ENCODE measurements at regions not wholly inside any gene's neighbourhood (a gene's known extent, or its start where the extent isn't known, plus 50 kb on each side); places are given as distances from the start of the nearest gene placed in this dataset.

- H3K9me3 ChIP-seq: no peaks in the 10 kb centered on the region
- no peak overlapping the region for H3K27ac ChIP-seq
- DNase-seq: no peak
- intact Hi-C loops (cut with DNase I): no loop called here
- no peaks in the 10 kb centered on the region for H3K36me3 ChIP-seq
- 81 to 86% (median 84%) methylated on average over 11 of the region's 11 CpGs for whole genome bisulfite sequencing, 3 donors
- H3K4me1 ChIP-seq (ENCODE audit: insufficient read depth): no peaks in the 10 kb centered on the region
- TF ChIP-seq POLR2A (IDR thresholded peaks at IDR 0.05) (no peak), CTCF (IDR thresholded peaks at IDR 0.05) (no peak)
- no peak overlapping the region for H3K4me3 ChIP-seq
- no peaks in the 10 kb centered on the region for H3K27me3 ChIP-seq
Measured at GRCh38 chr17:77674358-77674757, 284.1 kb upstream of the TNRC6C start.

- no peaks in the 10 kb centered on the region for H3K36me3 ChIP-seq
- no peaks in the 10 kb centered on the region for H3K9me3 ChIP-seq
- no peak for TF ChIP-seq CTCF (IDR thresholded peaks at IDR 0.05)
- TF ChIP-seq POLR2A (IDR thresholded peaks at IDR 0.05): no peak
- no peak for TF ChIP-seq EP300 (IDR thresholded peaks at IDR 0.05)
- intact Hi-C loops (cut with DNase I): no loop called here
- no peak overlapping the region for H3K4me3 ChIP-seq
- no peaks in the 10 kb centered on the region for H3K27me3 ChIP-seq
- H3K4me1 ChIP-seq (ENCODE audit: insufficient read depth): no peaks in the 10 kb centered on the region
- DNase-seq: no peak
- H3K27ac ChIP-seq: no peak overlapping the region
- WGBS, 3 donors: 90 to 93% (median 91%) methylated on average over 8 of the region's 8 CpGs
Measured at GRCh38 chr17:77675411-77675810, 283.1 kb upstream of the TNRC6C start.

GRCh38 chr17:77675816-77676215, 282.7 kb upstream of the TNRC6C start:
- WGBS, 3 donors: 32 to 41% (median 34%) methylated on average over 5 of the region's 5 CpGs
- DNase-seq: no peak
- no peak for TF ChIP-seq EP300 (IDR thresholded peaks at IDR 0.05)
- no peak for TF ChIP-seq CTCF (IDR thresholded peaks at IDR 0.05)
- no peak for TF ChIP-seq POLR2A (IDR thresholded peaks at IDR 0.05)
- Histone ChIP-seq H3K36me3 (no peaks in the 10 kb centered on the region), H3K4me3 (no peak overlapping the region), H3K9me3 (no peaks in the 10 kb centered on the region), H3K27me3 (no peaks in the 10 kb centered on the region), H3K4me1 (ENCODE audit: insufficient read depth) (no peaks in the 10 kb centered on the region), H3K27ac (no peak overlapping the region)
- intact Hi-C loops (cut with DNase I): no loop called here

- TF ChIP-seq EP300 (IDR thresholded peaks at IDR 0.05) (no peak), POLR2A (IDR thresholded peaks at IDR 0.05) (no peak), CTCF (IDR thresholded peaks at IDR 0.05) (no peak)
- no peak overlapping the region for H3K27ac ChIP-seq
- no peak for DNase-seq
- WGBS, 3 donors: 6 to 21% (median 13%) methylated on average over 23 of the region's 23 CpGs
- H3K36me3 ChIP-seq: no peaks in the 10 kb centered on the region
- no peak overlapping the region for H3K4me3 ChIP-seq
- intact Hi-C loops (cut with DNase I): no loop called here
- H3K27me3 ChIP-seq: no peaks in the 10 kb centered on the region
- no peaks in the 10 kb centered on the region for H3K9me3 ChIP-seq
- no peaks in the 10 kb centered on the region for H3K4me1 ChIP-seq (ENCODE audit: insufficient read depth)
Measured at GRCh38 chr17:77676237-77676661, 282.3 kb upstream of the TNRC6C start.

- 70 to 88% (median 84%) methylated on average over 4 of the region's 4 CpGs for WGBS, 3 donors
- TF ChIP-seq EP300 (IDR thresholded peaks at IDR 0.05) (no peak), POLR2A (IDR thresholded peaks at IDR 0.05) (no peak), CTCF (IDR thresholded peaks at IDR 0.05) (no peak)
- intact Hi-C loops (cut with DNase I): no loop called here
Measured at GRCh38 chr17:77677211-77677610, 281.3 kb upstream of the TNRC6C start.

More at GRCh38 chr17:77677211-77677610, 281.3 kb upstream of the TNRC6C start:
- no peak for DNase-seq
- no peaks in the 10 kb centered on the region for H3K9me3 ChIP-seq
- no peaks in the 10 kb centered on the region for H3K36me3 ChIP-seq
- no peak overlapping the region for H3K27ac ChIP-seq
- no peaks in the 10 kb centered on the region for H3K27me3 ChIP-seq
- H3K4me3 ChIP-seq: no peak overlapping the region
- no peaks in the 10 kb centered on the region for H3K4me1 ChIP-seq (ENCODE audit: insufficient read depth)
